ENCODE measurements at regions not wholly inside any gene's neighbourhood (a gene's known extent, or its start where the extent isn't known, plus 50 kb on each side); places are given as distances from the start of the nearest gene placed in this dataset.

- TF ChIP-seq EZH2phosphoT487 (IDR thresholded peaks at IDR 0.05; ENCODE audit: unreplicated experiment), result no peak
- no peak for TF ChIP-seq CTCF (conservative IDR thresholded peaks at IDR 0.05; ENCODE audit: low read depth in 2 of 2)
- TF ChIP-seq CREB1 (CRISPR knock-in tag; IDR thresholded peaks at IDR 0.05; ENCODE audit: low read depth), result no peak
- TF ChIP-seq EZH2 (IDR thresholded peaks at IDR 0.05; ENCODE audit: low read depth, unreplicated experiment), result no peak
- no peak for TF ChIP-seq POLR2AphosphoS5 (IDR thresholded peaks at IDR 0.05; ENCODE audit: low read depth)
Measured at GRCh38 chr4:116829187-116829586, 256.2 kb downstream of the TRAM1L1 start.

Measured in GM23338 (cell line).